ENCODE measurements at regions not wholly inside any gene's neighbourhood (a gene's known extent, or its start where the extent isn't known, plus 50 kb on each side); places are given as distances from the start of the nearest gene placed in this dataset.

GRCh38 chr4:156553659-156554058, 417.9 kb downstream of the PDGFC start:
- Histone ChIP-seq H3K4me1 (ENCODE audit: control insufficient read depth, insufficient read depth, low read length) (no peaks in the 10 kb centered on the region), H3K27ac (ENCODE audit: low read length) (no peak overlapping the region), H3K4me3 (ENCODE audit: low read length) (no peak overlapping the region), H3K36me3 (ENCODE audit: control insufficient read depth, insufficient read depth, low read length) (no peaks in the 10 kb centered on the region), H3K9me3 (ENCODE audit: control insufficient read depth, insufficient read depth, low read length) (no peaks in the 10 kb centered on the region), H3K27me3 (ENCODE audit: control insufficient read depth, insufficient read depth, low read length) (no peaks in the 10 kb centered on the region)
- no peak for DNase-seq (ENCODE audit: low read depth, low spot score)
- WGBS (ENCODE audit: insufficient coverage, insufficient read length), result no CpG with 5 or more reads among the region's 1 CpG

DNA sequence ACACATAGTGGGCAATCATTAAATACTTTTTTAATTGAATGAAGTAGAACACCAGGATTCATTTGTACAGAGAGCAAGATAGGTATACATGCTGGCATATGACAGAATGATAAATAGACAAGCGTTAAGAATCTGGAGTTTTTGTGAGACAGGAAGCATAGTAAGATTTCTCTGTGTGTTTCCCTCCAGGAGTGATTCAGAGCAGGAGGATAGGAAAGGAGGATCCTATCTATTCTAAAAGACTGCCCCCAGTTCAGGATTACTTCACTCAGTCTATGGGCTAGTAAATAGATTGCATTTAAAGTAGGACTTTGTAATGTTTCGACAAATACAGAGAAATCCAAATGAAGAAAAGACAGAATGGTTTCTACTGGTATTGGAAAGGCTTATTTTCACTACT, 423.7 kb downstream of the PDGFC start:
- WGBS (ENCODE audit: insufficient coverage, insufficient read length), result no CpG with 5 or more reads among the region's 2 CpGs
- H3K9me3 ChIP-seq (ENCODE audit: control insufficient read depth, insufficient read depth, low read length), result no peaks in the 10 kb centered on the region
- H3K4me1 ChIP-seq (ENCODE audit: control insufficient read depth, insufficient read depth, low read length), result no peaks in the 10 kb centered on the region
- no peak overlapping the region for H3K27ac ChIP-seq (ENCODE audit: low read length)
- H3K36me3 ChIP-seq (ENCODE audit: control insufficient read depth, insufficient read depth, low read length), result no peaks in the 10 kb centered on the region
- no peak for DNase-seq (ENCODE audit: low read depth, low spot score)
- H3K27me3 ChIP-seq (ENCODE audit: control insufficient read depth, insufficient read depth, low read length), result no peaks in the 10 kb centered on the region
- no peak overlapping the region for H3K4me3 ChIP-seq (ENCODE audit: low read length)

- WGBS (ENCODE audit: insufficient coverage, insufficient read length), result no CpG with 5 or more reads among the region's 2 CpGs
- no peaks in the 10 kb centered on the region for H3K27me3 ChIP-seq (ENCODE audit: control insufficient read depth, insufficient read depth, low read length)
- DNase-seq (ENCODE audit: low read depth, low spot score), result no peak
- no peaks in the 10 kb centered on the region for H3K4me1 ChIP-seq (ENCODE audit: control insufficient read depth, insufficient read depth, low read length)
- no peaks in the 10 kb centered on the region for H3K9me3 ChIP-seq (ENCODE audit: control insufficient read depth, insufficient read depth, low read length)
- no peak overlapping the region for H3K27ac ChIP-seq (ENCODE audit: low read length)
- no peak overlapping the region for H3K4me3 ChIP-seq (ENCODE audit: low read length)
- no peaks in the 10 kb centered on the region for H3K36me3 ChIP-seq (ENCODE audit: control insufficient read depth, insufficient read depth, low read length)
Observed at GRCh38 chr4:156547439-156547838, 424.2 kb downstream of the PDGFC start.

GRCh38 chr4:156545003-156545785, 426.4 kb downstream of the PDGFC start:
- WGBS (ENCODE audit: insufficient coverage, insufficient read length), result no CpG with 5 or more reads among the region's 2 CpGs
- Histone ChIP-seq H3K4me1 (ENCODE audit: control insufficient read depth, insufficient read depth, low read length) (no peaks in the 10 kb centered on the region), H3K27me3 (ENCODE audit: control insufficient read depth, insufficient read depth, low read length) (no peaks in the 10 kb centered on the region), H3K4me3 (ENCODE audit: low read length) (no peak overlapping the region), H3K9me3 (ENCODE audit: control insufficient read depth, insufficient read depth, low read length) (no peaks in the 10 kb centered on the region), H3K36me3 (ENCODE audit: control insufficient read depth, insufficient read depth, low read length) (no peaks in the 10 kb centered on the region), H3K27ac (ENCODE audit: low read length) (no peak overlapping the region)
- DNase-seq (ENCODE audit: low read depth, low spot score), result no peak

GRCh38 chr4:156539376-156539775, 432.2 kb downstream of the PDGFC start:
- no peaks in the 10 kb centered on the region for H3K9me3 ChIP-seq (ENCODE audit: control insufficient read depth, insufficient read depth, low read length)
- H3K36me3 ChIP-seq (ENCODE audit: control insufficient read depth, insufficient read depth, low read length), result no peaks in the 10 kb centered on the region
- DNase-seq (ENCODE audit: low read depth, low spot score), result no peak
- no peaks in the 10 kb centered on the region for H3K27me3 ChIP-seq (ENCODE audit: control insufficient read depth, insufficient read depth, low read length)
- no peak overlapping the region for H3K4me3 ChIP-seq (ENCODE audit: low read length)
- no peaks in the 10 kb centered on the region for H3K4me1 ChIP-seq (ENCODE audit: control insufficient read depth, insufficient read depth, low read length)
- no CpG with 5 or more reads among the region's 1 CpG for WGBS (ENCODE audit: insufficient coverage, insufficient read length)
- no peak overlapping the region for H3K27ac ChIP-seq (ENCODE audit: low read length)

GRCh38 chr4:156538651-156539257, 432.8 kb downstream of the PDGFC start:
- Histone ChIP-seq H3K36me3 (ENCODE audit: control insufficient read depth, insufficient read depth, low read length) (no peaks in the 10 kb centered on the region), H3K27me3 (ENCODE audit: control insufficient read depth, insufficient read depth, low read length) (no peaks in the 10 kb centered on the region), H3K4me1 (ENCODE audit: control insufficient read depth, insufficient read depth, low read length) (no peaks in the 10 kb centered on the region), H3K27ac (ENCODE audit: low read length) (no peak overlapping the region), H3K9me3 (ENCODE audit: control insufficient read depth, insufficient read depth, low read length) (no peaks in the 10 kb centered on the region), H3K4me3 (ENCODE audit: low read length) (no peak overlapping the region)
- no CpG with 5 or more reads among the region's 1 CpG for WGBS (ENCODE audit: insufficient coverage, insufficient read length)
- no peak for DNase-seq (ENCODE audit: low read depth, low spot score)

DNA sequence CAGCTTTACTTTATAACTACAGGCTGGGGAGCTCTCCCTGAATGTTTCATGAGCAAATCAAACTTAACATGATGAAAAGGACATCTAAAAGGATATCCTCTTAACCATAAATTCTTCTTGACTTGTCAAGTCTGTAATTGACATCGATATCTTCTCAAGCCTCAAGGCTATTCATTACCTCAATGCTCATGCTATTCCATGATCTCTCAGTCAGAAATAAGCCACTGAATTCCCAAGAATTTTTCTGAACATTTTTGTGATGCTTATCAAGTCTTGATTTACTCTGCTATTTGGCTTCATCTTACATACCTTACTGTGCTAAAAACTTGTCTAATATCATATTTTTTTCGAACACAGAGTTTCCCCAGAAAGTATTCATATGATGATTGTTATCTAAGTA, 433.4 kb downstream of the PDGFC start:
- no peaks in the 10 kb centered on the region for H3K36me3 ChIP-seq (ENCODE audit: control insufficient read depth, insufficient read depth, low read length)
- H3K27ac ChIP-seq (ENCODE audit: low read length), result no peak overlapping the region
- no peaks in the 10 kb centered on the region for H3K27me3 ChIP-seq (ENCODE audit: control insufficient read depth, insufficient read depth, low read length)
- H3K4me1 ChIP-seq (ENCODE audit: control insufficient read depth, insufficient read depth, low read length), result no peaks in the 10 kb centered on the region
- no CpG with 5 or more reads among the region's 2 CpGs for WGBS (ENCODE audit: insufficient coverage, insufficient read length)
- H3K4me3 ChIP-seq (ENCODE audit: low read length), result no peak overlapping the region
- DNase-seq (ENCODE audit: low read depth, low spot score), result no peak
- no peaks in the 10 kb centered on the region for H3K9me3 ChIP-seq (ENCODE audit: control insufficient read depth, insufficient read depth, low read length)

GRCh38 chr4:156537286-156537685, 434.3 kb downstream of the PDGFC start:
- no peak overlapping the region for H3K27ac ChIP-seq (ENCODE audit: low read length)
- no peaks in the 10 kb centered on the region for H3K36me3 ChIP-seq (ENCODE audit: control insufficient read depth, insufficient read depth, low read length)
- no peak for DNase-seq (ENCODE audit: low read depth, low spot score)
- no peak overlapping the region for H3K4me3 ChIP-seq (ENCODE audit: low read length)
- no peaks in the 10 kb centered on the region for H3K9me3 ChIP-seq (ENCODE audit: control insufficient read depth, insufficient read depth, low read length)
- no peaks in the 10 kb centered on the region for H3K4me1 ChIP-seq (ENCODE audit: control insufficient read depth, insufficient read depth, low read length)
- H3K27me3 ChIP-seq (ENCODE audit: control insufficient read depth, insufficient read depth, low read length), result no peaks in the 10 kb centered on the region

GRCh38 chr4:156536661-156537060, 434.9 kb downstream of the PDGFC start:
- Histone ChIP-seq H3K4me1 (ENCODE audit: control insufficient read depth, insufficient read depth, low read length) (no peaks in the 10 kb centered on the region), H3K36me3 (ENCODE audit: control insufficient read depth, insufficient read depth, low read length) (no peaks in the 10 kb centered on the region), H3K27ac (ENCODE audit: low read length) (no peak overlapping the region), H3K27me3 (ENCODE audit: control insufficient read depth, insufficient read depth, low read length) (no peaks in the 10 kb centered on the region), H3K4me3 (ENCODE audit: low read length) (no peak overlapping the region), H3K9me3 (ENCODE audit: control insufficient read depth, insufficient read depth, low read length) (no peaks in the 10 kb centered on the region)
- no peak for DNase-seq (ENCODE audit: low read depth, low spot score)
- WGBS (ENCODE audit: insufficient coverage, insufficient read length), result no CpG with 5 or more reads among the region's 1 CpG

- no peaks in the 10 kb centered on the region for H3K36me3 ChIP-seq (ENCODE audit: control insufficient read depth, insufficient read depth, low read length)
- DNase-seq (ENCODE audit: low read depth, low spot score), result no peak
- no peak overlapping the region for H3K4me3 ChIP-seq (ENCODE audit: low read length)
- no peaks in the 10 kb centered on the region for H3K27me3 ChIP-seq (ENCODE audit: control insufficient read depth, insufficient read depth, low read length)
- no peaks in the 10 kb centered on the region for H3K9me3 ChIP-seq (ENCODE audit: control insufficient read depth, insufficient read depth, low read length)
- no peaks in the 10 kb centered on the region for H3K4me1 ChIP-seq (ENCODE audit: control insufficient read depth, insufficient read depth, low read length)
- H3K27ac ChIP-seq (ENCODE audit: low read length), result no peak overlapping the region
- no CpG with 5 or more reads among the region's 2 CpGs for WGBS (ENCODE audit: insufficient coverage, insufficient read length)
Observed at GRCh38 chr4:156534205-156534604, 437.4 kb downstream of the PDGFC start.

DNA sequence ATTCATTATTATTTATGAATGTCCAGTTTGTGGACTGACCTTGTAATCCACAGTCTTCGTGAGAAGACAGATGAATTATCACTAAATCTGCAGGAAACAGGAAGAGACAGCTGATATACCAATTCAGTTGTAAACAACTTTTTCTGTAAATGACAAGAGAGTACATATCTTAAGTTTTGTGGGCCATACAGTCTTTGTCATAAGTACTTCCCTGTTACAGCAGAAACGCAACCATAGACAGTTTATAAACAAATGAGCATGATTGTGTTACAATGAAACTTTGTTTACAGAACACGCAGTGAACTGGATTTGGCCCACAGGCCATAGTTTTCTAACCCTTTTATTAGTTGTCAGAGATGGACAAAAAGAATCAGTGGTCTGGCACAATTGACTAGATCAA, 443.4 kb downstream of the PDGFC start:
- Histone ChIP-seq H3K4me1 (ENCODE audit: control insufficient read depth, insufficient read depth, low read length) (no peaks in the 10 kb centered on the region), H3K9me3 (ENCODE audit: control insufficient read depth, insufficient read depth, low read length) (no peaks in the 10 kb centered on the region), H3K27ac (ENCODE audit: low read length) (no peak overlapping the region), H3K36me3 (ENCODE audit: control insufficient read depth, insufficient read depth, low read length) (no peaks in the 10 kb centered on the region), H3K4me3 (ENCODE audit: low read length) (no peak overlapping the region), H3K27me3 (ENCODE audit: control insufficient read depth, insufficient read depth, low read length) (no peaks in the 10 kb centered on the region)
- no CpG with 5 or more reads among the region's 3 CpGs for WGBS (ENCODE audit: insufficient coverage, insufficient read length)
- no peak for DNase-seq (ENCODE audit: low read depth, low spot score)

Data from iPS DF 6.9 (cell line).